ENCODE measurements at regions not wholly inside any gene's neighbourhood (a gene's known extent, or its start where the extent isn't known, plus 50 kb on each side); places are given as distances from the start of the nearest gene placed in this dataset.

- ChIA-PET POLR2A (interaction anchor here (0.8 kb wide), 1 partner anchor 197 kb away, joined by 3 read pairs; no protein-coding TSS in a partner anchor), CTCF (ENCODE audit: unreplicated experiment) (no interaction called here)
- Histone ChIP-seq H3K4me3 (ENCODE audit: low read depth, low read length, poor library complexity, severe bottlenecking) (no peak overlapping the region), H3K9me3 (ENCODE audit: low read length) (no peaks in the 10 kb centered on the region), H3K4me2 (ENCODE audit: low read length) (no peak overlapping the region), H4K20me1 (ENCODE audit: insufficient read depth, low read length) (no peaks in the 10 kb centered on the region), H3K9me2 (ENCODE audit: insufficient read depth, low read length) (no peaks in the 10 kb centered on the region), H3K27ac (ENCODE audit: low read depth, low read length, poor library complexity, severe bottlenecking) (no peak overlapping the region), H3K4me1 (ENCODE audit: insufficient read depth, low read length, poor library complexity, severe bottlenecking) (no peaks in the 10 kb centered on the region), H3K79me2 (ENCODE audit: insufficient read depth, low read depth, low read length) (no peaks in the 10 kb centered on the region), H3K36me3 (ENCODE audit: insufficient read depth, low read length) (no peaks in the 10 kb centered on the region), H2AFZ (ENCODE audit: low read length) (no peak overlapping the region)
- TF ChIP-seq CTCF (conservative IDR thresholded peaks at IDR 0.05; ENCODE audit: low read length) (no peak), EZH2phosphoT487 (IDR thresholded peaks at IDR 0.05; ENCODE audit: borderline replicate concordance, low read depth, low read length) (no peak)
- BruUV-seq (replicated peaks) = no TSS peak
- no peak for DNase-seq (ENCODE audit: low spot score)
- intact Hi-C loops (cut with micrococcal nuclease; ENCODE audit: unreplicated experiment) = no loop called here
Measured at GRCh38 chr3:170799009-170799408, 71.0 kb downstream of the RPL22L1 start.

- Histone ChIP-seq H3K9me3 (ENCODE audit: low read length) (no peaks in the 10 kb centered on the region), H4K20me1 (ENCODE audit: insufficient read depth, low read length) (no peaks in the 10 kb centered on the region), H3K79me2 (ENCODE audit: insufficient read depth, low read depth, low read length) (no peaks in the 10 kb centered on the region), H3K4me1 (ENCODE audit: insufficient read depth, low read length, poor library complexity, severe bottlenecking) (no peaks in the 10 kb centered on the region), H2AFZ (ENCODE audit: low read length) (no peak overlapping the region), H3K27ac (ENCODE audit: low read depth, low read length, poor library complexity, severe bottlenecking) (no peak overlapping the region), H3K4me2 (ENCODE audit: low read length) (no peak overlapping the region), H3K9me2 (ENCODE audit: insufficient read depth, low read length) (no peaks in the 10 kb centered on the region), H3K4me3 (ENCODE audit: low read depth, low read length, poor library complexity, severe bottlenecking) (no peak overlapping the region), H3K36me3 (ENCODE audit: insufficient read depth, low read length) (no peaks in the 10 kb centered on the region)
- CTCF ChIA-PET (ENCODE audit: unreplicated experiment) = no interaction called here
- no peak for DNase-seq (ENCODE audit: low spot score)
- no TSS peak for BruUV-seq (replicated peaks)
- intact Hi-C loops (cut with micrococcal nuclease; ENCODE audit: unreplicated experiment) = no loop called here
- no peak for TF ChIP-seq CTCF (conservative IDR thresholded peaks at IDR 0.05; ENCODE audit: low read length)
- TF ChIP-seq EZH2phosphoT487 (IDR thresholded peaks at IDR 0.05; ENCODE audit: borderline replicate concordance, low read depth, low read length) = no peak
- POLR2A ChIA-PET = no interaction called here
Measured at GRCh38 chr3:170797685-170798084, 72.3 kb downstream of the RPL22L1 start.

- DNase-seq (ENCODE audit: low spot score) = no peak
- Histone ChIP-seq H4K20me1 (ENCODE audit: insufficient read depth, low read length) (no peaks in the 10 kb centered on the region), H3K36me3 (ENCODE audit: insufficient read depth, low read length) (no peaks in the 10 kb centered on the region), H3K4me3 (ENCODE audit: low read depth, low read length, poor library complexity, severe bottlenecking) (no peak overlapping the region), H3K4me2 (ENCODE audit: low read length) (no peak overlapping the region), H3K79me2 (ENCODE audit: insufficient read depth, low read depth, low read length) (no peaks in the 10 kb centered on the region), H3K9me3 (ENCODE audit: low read length) (no peaks in the 10 kb centered on the region), H3K4me1 (ENCODE audit: insufficient read depth, low read length, poor library complexity, severe bottlenecking) (no peaks in the 10 kb centered on the region), H3K27ac (ENCODE audit: low read depth, low read length, poor library complexity, severe bottlenecking) (no peak overlapping the region), H2AFZ (ENCODE audit: low read length) (no peak overlapping the region), H3K9me2 (ENCODE audit: insufficient read depth, low read length) (no peaks in the 10 kb centered on the region)
- no TSS peak for BruUV-seq (replicated peaks)
- intact Hi-C loops (cut with micrococcal nuclease; ENCODE audit: unreplicated experiment) = no loop called here
- CTCF ChIA-PET (ENCODE audit: unreplicated experiment) = no interaction called here
- POLR2A ChIA-PET = no interaction called here
- TF ChIP-seq CTCF (conservative IDR thresholded peaks at IDR 0.05; ENCODE audit: low read length) = no peak
Measured at GRCh38 chr3:170792471-170792870, 77.5 kb downstream of the RPL22L1 start.

Data from OCI-LY7 (cell line).